HG02870 (cell line): ENCODE measurements at regions not wholly inside any gene's neighbourhood (a gene's known extent, or its start where the extent isn't known, plus 50 kb on each side); places are given as distances from the start of the nearest gene placed in this dataset.
"Not testable (repeated sequence)": the region's sequence is repeated elsewhere in the genome, so short reads cannot be mapped to it uniquely, and the experiment has no call there.

Experiments
- ATAC-seq: cut with Tn5 transposase; IDR thresholded peaks from one replicate; pipeline ENCODE4 v1.9.1; 2021; ENCODE audit warnings: mild to moderate bottlenecking, moderate library complexity; ENCODE audit not compliant: unreplicated experiment

GRCh38 chr10:8305876-8306652, 251.6 kb downstream of the GATA3 start:
- ATAC-seq, result no peak

- ATAC-seq, result no peak
Observed at GRCh38 chr10:8306685-8307364, 252.3 kb downstream of the GATA3 start.

DNA sequence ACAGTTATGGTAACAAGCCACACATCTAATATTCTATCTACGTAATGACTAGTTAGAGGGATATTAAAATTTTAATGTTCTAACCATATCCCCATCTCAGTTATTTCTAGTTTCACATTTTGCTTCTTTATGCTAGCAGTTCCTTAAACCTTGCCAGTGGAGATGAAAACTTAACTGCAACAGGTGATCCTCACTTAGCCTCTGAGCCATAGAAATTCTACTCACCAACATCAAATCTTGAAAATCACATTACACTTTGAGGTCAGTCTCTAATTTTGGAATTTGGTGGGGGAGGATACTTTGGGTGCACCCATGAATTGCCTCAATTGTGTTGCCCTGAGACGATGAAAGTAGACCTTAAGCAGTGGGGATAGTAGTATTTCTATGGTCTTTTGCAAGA, 256.4 kb downstream of the GATA3 start:
- no peak for ATAC-seq

DNA sequence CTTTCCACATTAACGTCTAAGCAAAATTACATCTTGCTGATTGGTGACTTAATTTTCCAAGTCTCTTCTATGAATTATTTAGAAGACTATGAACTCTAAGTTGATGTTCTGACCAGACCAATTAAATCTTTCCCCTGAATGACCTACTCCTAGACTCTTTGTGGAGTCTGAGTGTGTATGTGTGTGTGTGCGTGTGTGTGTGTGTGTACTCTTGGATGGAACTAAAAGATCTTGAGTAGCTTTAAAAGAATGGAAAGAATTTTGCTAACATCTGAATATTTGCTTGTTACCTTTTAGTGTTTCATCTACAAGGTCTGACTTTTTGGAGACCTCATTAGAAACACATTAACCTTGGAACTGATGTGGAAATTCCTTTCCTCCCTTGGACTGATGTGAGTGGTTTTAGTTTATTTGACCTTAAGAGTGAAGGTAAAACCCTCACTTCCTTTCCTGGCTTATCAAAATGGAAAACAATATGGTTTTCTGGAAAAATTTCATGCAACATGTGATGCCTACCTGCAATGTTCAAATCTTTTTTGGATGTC, 257.1 kb downstream of the GATA3 start:
- ATAC-seq, result no peak

GRCh38 chr10:8312079-8312478, 257.6 kb downstream of the GATA3 start:
- ATAC-seq, result no peak

DNA sequence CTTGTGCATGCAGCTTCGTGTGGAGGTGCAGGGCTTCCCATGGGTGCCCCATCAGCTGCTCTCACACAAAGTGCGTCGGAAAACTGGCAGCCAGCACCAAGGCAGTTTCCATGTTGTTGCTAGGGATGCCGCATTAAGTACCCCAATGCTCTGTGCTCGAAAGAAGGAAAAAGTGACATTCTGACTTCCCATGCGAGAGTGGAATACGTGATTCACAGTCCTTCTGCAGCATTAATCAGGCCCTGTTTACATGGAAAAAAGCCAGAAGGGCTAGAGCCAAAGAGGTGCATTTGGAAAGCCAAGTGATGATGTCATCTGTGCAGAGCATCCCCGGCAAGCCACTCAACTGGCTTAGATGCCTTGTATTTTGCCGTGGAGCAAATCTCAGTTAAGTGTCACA, 258.3 kb downstream of the GATA3 start:
- ATAC-seq, result no peak

- ATAC-seq, result no peak
Observed at GRCh38 chr10:8314486-8314885, 260.0 kb downstream of the GATA3 start.

DNA sequence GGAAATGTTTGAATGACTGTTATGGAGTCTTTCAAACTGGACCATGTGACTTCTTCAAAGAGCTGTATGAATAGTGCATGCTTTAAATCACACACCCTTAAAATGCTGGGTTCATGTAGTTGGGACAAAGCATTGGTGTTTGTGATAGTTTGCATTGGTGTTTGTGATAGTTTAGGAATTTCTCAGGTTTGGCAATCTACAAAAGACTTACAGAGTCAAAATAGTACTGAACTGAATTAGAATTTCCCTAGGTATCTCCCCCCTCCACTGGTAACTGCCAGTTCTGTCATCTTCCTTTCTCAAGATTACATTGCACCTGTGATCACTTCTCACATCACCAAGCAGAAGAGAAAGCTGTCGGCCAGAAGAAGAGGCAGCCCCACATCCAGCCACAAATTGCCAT, 261.1 kb downstream of the GATA3 start:
- peak; percentile 85 for ATAC-seq

GRCh38 chr10:8316284-8316683, 261.8 kb downstream of the GATA3 start:
- ATAC-seq, result no peak

GRCh38 chr10:8318429-8318828, 263.9 kb downstream of the GATA3 start:
- not testable (repeated sequence) for ATAC-seq

DNA sequence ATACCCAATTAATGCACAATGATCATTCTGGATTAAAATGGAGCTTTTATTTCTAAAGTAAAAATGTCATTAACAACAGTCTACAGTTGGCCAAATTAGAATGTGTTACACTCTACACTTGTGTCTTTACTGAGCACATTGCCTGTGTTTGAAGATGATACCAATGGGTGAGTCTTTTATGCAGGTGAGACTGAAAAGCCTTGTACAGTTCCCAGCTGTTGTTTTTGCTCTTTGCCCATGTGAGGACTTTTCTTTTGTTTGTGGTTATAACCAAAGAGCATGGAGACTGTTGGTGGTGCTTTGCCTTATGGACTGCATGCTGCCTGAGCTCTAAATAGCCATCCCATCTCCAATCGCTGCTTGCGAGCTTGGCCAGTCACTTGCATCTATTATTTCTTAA, 264.5 kb downstream of the GATA3 start:
- ATAC-seq, result no peak

DNA sequence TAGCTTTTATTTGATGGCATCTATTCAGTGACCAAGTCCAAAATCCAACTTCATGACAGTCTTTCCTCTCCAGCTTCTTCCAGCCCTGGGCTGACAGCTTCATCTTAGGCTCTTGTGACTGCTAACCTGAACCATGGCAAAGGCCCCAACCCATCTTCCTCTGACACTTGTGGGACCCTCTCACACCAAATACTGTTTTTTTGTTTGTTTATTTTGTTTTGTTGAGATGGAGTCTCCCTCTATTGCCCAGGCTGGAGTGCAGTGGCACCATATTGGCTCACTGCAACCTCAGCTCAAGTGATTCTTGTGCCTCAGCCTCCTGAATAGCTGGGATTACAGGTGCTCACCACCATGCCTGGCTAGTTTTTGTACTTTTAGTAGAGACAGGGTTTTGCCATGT, 265.2 kb downstream of the GATA3 start:
- no peak for ATAC-seq

DNA sequence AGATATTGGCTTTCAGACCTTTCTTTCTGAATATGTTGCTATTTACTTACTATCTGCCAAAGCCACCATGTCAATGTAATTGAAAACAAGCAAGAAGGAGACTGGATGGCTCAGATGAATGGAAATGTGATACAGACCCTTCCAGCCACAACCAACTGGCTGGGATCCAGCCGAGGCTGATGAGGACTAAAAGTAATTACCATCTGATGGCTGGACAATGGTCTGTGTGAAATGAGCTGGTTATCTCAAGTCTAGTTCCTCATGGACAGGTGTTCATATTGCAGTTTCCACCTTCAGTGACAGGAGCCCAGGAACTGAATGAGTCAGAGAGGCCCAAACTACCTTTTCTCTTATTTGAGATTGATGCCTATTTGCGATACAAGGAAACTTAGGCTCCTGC, 267.5 kb downstream of the GATA3 start:
- peak; percentile 85 for ATAC-seq

DNA sequence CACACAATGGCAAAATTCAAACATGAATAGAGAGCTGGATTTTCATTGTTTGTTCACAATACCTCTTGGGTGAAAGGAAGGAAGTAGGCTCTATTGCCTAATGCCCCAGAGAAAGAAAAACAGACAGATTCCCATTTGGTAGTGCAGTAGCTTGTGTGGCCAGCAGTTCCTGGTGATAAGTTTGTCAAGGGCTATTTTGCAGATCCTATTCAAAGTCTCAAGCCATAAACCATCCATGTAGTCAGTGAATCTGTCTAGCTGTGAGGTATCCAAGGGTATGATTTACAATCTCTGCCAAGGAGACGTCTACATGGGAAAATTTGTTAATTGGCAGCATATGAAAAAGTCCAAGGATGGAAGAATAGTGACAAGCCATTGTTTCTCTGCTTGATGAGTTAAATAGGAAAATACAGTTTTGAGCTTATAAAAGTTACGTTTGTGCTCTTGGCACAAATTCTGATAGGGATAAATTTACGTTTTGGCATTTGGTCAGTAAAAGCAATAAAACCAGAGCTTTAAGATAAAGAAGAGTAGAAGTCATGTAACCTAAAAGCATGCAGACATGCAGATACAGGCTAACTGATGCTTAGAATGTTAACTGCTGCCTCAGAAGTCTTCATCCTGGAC, 269.1 kb downstream of the GATA3 start:
- ATAC-seq, result no peak

- no peak for ATAC-seq
Observed at GRCh38 chr10:8325024-8325980, 270.8 kb downstream of the GATA3 start.

- ATAC-seq, result no peak
Observed at GRCh38 chr10:8326396-8327139, 272.1 kb downstream of the GATA3 start.

DNA sequence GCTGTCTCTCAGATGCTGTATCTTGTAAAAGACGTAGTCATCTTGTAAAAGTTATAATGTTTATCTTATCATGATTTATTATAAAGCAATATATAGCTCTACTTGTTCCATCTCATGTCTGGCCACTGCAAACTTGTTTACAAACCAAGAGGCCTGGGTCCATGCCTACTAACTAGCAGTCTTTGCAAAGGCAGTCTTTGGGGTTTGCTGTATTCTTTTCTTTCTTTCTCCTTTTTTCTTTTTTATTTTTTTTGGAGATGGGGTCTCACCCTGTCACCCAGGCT, 272.6 kb downstream of the GATA3 start:
- ATAC-seq, result no peak

- ATAC-seq, result no peak
Observed at GRCh38 chr10:8331387-8331786, 276.9 kb downstream of the GATA3 start.

DNA sequence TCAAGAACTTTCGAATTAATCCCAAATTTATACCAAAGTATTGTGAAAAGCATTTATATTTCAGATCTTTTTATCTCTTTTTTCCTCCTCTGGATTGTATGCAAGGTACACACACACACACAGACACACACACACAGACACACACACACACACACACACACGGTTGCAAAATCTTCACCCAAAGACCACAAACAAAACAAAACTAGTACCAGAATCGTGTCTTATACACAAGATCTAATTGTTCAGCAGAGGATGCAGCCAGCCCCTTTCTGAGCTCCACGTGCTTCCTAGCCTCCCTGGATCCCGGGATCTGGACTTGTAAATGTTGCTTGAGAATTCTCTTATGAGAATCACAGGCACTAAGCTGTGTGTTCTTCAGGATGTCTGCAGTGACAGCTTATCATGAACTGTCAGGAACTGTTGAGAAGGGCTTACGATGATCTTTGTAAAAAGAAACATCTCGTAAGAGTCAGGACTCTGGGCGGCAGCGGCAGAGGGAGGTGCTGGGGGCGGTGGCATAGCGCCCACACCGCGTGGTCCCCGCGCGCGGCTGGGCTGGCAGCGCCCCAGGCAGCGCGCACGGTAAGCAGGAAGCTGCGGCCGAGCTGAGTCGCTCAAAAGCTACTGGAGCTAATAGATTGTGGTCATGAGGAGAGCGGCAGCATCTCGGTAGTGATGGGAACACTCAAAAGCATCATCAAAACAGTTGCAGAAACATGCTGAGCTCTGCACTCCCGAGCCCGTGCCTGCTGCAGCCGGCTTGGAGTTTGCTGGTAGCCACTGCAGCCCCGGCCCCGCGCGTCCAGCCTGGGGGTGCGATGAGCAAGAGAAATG, 277.6 kb downstream of the GATA3 start:
- peak; percentile 90 for ATAC-seq
